HG02763 (cell line): ENCODE measurements at regions not wholly inside any gene's neighbourhood (a gene's known extent, or its start where the extent isn't known, plus 50 kb on each side); places are given as distances from the start of the nearest gene placed in this dataset.

Experiments
- ATAC-seq: cut with Tn5 transposase; IDR thresholded peaks from one replicate; pipeline ENCODE4 v1.9.1; 2021; ENCODE audit warnings: mild to moderate bottlenecking, moderate library complexity; ENCODE audit not compliant: unreplicated experiment

DNA sequence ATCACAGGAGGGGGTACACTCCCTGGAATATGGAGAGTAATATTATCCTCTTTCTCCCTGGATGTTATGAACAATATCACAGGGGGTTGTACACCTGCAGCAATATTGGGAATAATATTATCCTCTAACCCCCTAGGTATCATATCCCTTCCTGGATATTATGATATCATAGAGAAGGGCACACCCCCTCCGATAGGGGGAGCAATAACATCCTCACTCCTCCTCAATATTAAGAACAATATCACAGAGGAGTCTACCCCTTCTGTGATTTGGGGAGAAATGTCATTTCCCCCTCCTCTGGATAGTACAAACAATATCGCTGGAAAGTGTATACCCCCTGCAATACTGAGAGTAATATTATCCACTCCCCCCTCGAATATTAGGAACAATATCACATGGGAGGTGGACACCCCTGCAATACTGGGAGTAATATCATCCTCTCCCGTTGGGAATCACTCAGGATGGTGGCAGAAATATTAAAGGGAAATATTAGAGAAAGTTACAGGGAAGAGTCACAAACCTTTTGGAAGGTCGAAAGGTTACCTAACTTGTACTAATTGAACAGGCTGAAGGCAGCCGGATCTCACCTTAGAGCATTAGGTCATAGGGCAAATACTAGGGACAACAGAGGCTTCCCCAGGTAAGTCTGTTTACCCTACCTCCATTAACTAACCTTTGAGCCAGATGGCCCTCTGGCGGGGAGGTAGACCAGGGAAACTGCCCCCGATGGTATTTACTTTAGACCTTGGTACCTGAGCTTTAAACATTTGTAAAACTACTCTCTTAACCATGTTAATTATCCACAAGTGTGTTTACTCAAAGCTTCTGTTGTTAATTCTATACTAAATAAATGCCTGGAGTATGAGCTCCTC lies 57.5 kb upstream of the FREM1 start:
- ATAC-seq, result no peak

DNA sequence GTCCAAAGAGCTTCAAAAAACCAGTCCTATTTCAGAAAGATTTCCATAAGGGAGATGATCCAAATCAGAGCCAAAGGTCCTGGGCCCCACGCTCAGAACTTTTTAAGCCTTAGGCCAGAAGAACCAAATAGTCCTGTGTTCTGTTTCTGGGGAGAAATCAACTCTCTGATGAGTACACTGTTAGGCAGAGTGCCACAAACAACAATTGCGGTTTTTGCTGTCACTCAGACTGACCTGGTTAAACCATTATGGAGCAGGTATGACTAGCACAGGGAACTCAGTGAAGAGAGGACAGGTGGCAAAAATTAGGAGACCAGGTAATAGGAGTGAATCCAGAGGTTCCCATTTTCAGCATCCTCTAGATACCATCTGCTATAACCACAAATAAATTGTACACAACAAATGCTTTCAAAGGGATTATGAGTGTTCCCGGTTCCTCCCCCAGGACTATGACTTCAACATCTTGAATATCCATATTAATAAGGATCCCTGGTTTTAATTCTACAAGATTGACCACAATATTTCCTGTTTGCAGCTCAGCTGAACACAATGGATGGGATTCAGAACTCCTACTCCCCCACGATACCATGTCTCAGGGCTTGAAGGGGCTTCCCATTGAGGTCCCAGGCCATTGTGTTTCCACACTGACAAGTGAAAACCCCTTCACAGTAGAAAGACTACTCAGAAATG lies 52.1 kb upstream of the FREM1 start:
- no peak for ATAC-seq

DNA sequence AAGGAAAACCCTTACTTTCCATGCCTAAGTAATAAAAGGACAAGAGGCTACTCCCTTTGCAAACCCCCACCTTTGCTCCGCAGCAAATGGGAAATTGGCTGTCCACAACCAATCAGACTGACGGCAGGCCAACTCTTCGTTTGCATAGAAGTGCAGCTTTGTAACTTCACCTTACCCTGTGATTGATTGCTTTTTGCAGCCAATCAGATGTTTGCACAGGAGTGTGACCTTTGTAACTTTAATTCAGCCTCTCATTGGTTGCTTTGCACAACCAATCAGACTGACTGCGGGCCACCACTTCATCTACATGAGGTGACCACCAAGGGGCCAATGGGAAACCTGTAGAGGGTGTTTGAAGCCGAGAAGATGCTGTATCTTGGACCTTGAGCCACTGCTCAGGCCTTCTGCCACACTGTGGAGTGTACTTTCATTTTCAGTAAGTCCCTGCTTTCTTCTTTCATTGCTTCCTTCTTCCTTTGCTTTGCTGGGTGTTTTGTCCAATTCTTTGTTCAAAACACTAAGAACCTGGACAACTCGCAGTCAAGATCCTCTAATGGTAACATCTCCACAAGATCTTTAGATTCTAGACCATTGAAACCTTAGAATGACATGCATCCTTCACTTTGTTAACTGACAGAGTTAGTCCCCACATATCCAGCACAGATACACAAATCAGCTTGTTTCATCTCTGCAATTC lies 51.3 kb upstream of the FREM1 start:
- ATAC-seq, result no peak

DNA sequence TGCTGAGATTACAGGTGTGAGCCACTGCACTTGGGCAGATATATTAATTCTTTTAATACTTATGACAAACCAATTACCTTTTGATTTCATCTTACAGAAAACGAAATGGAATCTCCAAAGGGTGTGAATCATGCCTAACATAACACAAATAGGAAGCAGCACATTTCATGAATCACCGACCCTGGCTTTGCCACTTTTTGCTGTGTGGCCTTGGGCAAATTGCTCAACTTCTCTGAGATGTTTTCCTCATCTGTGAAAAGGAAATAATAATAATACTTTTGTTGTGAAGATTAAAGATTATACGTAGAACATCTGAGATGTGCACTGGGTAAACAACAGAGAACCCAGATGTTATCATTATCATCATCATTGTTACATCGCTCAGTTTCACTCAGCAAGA lies 50.7 kb upstream of the FREM1 start:
- ATAC-seq, result no peak
